ENCODE measurements at regions not wholly inside any gene's neighbourhood (a gene's known extent, or its start where the extent isn't known, plus 50 kb on each side); places are given as distances from the start of the nearest gene placed in this dataset.
"Not testable (repeated sequence)": the region's sequence is repeated elsewhere in the genome, so short reads cannot be mapped to it uniquely, and the experiment has no call there.

DNA sequence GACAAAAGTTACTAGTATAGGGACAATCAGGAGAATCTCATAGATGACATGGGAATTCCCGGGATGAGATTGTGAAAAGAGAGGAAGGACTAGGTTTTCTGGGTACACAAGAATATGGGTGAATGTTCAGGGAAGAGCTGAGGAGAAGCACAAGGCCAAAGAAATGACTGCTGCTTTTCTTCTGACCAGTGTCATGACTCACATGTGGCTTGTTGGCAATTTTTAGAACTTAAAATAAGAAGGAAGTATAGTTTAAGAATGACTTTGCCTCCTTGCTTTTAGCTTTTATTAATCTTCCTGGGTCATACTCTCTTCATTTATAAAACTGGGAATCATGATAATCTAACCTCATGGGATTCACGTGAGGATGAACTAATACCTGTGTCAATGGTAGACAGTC, 652.4 kb upstream of the MEF2C start:
- Mint-ChIP-seq H3K4me1 (no peaks in the 10 kb centered on the region), H3K27me3 (no peaks in the 10 kb centered on the region), H3K4me3 (no peak overlapping the region), H3K36me3 (no peaks in the 10 kb centered on the region), H3K9me3 (peaks cover 0 to 3% (median 0%) of the 10 kb centered on the region in 8 donors), H3K27ac (no peak overlapping the region)
- Histone ChIP-seq H3K36me3 (ENCODE audit: insufficient read depth, low read length) (no peaks in the 10 kb centered on the region), H3K9me3 (ENCODE audit: control insufficient read depth in 1 of 2, low read length in 2 of 2) (no peaks in the 10 kb centered on the region), H3K4me1 (ENCODE audit: insufficient read depth, low read length) (no peaks in the 10 kb centered on the region), H3K4me3 (ENCODE audit: low read length in 2 of 2) (no peak overlapping the region), H3K27me3 (ENCODE audit: insufficient read depth, low read length) (no peaks in the 10 kb centered on the region), H3K27ac (ENCODE audit: low read depth, low read length) (no peak overlapping the region)
- ChIA-PET POLR2A (ENCODE audit: partially characterized antibody) (no interaction called here), CTCF (ENCODE audit: partially characterized antibody) (no interaction called here)
- DNase-seq = no peak
- intact Hi-C loops (cut with micrococcal nuclease) = no loop called here

DNA sequence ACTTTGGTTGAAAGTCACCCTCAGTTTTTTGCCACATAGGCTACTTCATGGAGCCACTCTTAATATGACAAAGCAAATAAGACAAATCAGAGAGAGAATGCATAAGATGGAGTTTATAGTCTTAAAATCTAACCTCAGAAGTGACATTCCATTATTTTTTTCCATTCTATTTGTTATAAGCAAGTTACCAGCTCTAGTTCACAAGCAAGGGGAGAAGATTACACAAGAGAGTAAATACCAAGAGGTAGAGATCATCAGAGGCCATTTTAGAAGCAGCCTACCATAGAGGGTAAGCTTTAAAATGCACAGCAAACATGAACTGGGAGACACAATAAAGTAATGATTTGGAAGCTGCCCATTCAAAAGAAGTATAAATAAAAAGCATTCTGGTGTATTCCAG, 651.3 kb upstream of the MEF2C start:
- no peak for DNase-seq

GRCh38 chr5:89524785-89525184, 641.8 kb upstream of the MEF2C start:
- no peak overlapping the region for H3K27ac ChIP-seq (ENCODE audit: low read depth, low read length)
- no peaks in the 10 kb centered on the region for H3K36me3 ChIP-seq (ENCODE audit: insufficient read depth, low read length)
- CTCF ChIA-PET (ENCODE audit: partially characterized antibody) = no interaction called here
- peaks cover 0 to 17% (median 9%) of the 10 kb centered on the region in 8 donors for H3K9me3 Mint-ChIP-seq
- no peak overlapping the region for H3K4me3 ChIP-seq (ENCODE audit: low read length in 2 of 2)
- H3K9me3 ChIP-seq (ENCODE audit: control insufficient read depth in 1 of 2, low read length in 2 of 2) = no peaks in the 10 kb centered on the region
- no peaks in the 10 kb centered on the region for H3K36me3 Mint-ChIP-seq
- no peaks in the 10 kb centered on the region for H3K4me1 Mint-ChIP-seq
- H3K27ac Mint-ChIP-seq = no peak overlapping the region
- intact Hi-C loops (cut with micrococcal nuclease) = no loop called here
- no peak overlapping the region for H3K4me3 Mint-ChIP-seq
- H3K27me3 Mint-ChIP-seq = no peaks in the 10 kb centered on the region
- H3K4me1 ChIP-seq (ENCODE audit: insufficient read depth, low read length) = no peaks in the 10 kb centered on the region
- POLR2A ChIA-PET (ENCODE audit: partially characterized antibody) = no interaction called here
- no peak for DNase-seq
- H3K27me3 ChIP-seq (ENCODE audit: insufficient read depth, low read length) = no peaks in the 10 kb centered on the region

More for the DNA sequence above, 651.3 kb upstream of the MEF2C start:
- POLR2A ChIA-PET (ENCODE audit: partially characterized antibody) = no interaction called here
- no peak overlapping the region for H3K4me3 Mint-ChIP-seq
- H3K9me3 Mint-ChIP-seq = peaks cover 0 to 3% (median 0%) of the 10 kb centered on the region in 8 donors
- no peaks in the 10 kb centered on the region for H3K36me3 Mint-ChIP-seq
- CTCF ChIA-PET (ENCODE audit: partially characterized antibody) = no interaction called here
- H3K27ac Mint-ChIP-seq = no peak overlapping the region
- no peaks in the 10 kb centered on the region for H3K4me1 ChIP-seq (ENCODE audit: insufficient read depth, low read length)
- no peaks in the 10 kb centered on the region for H3K27me3 ChIP-seq (ENCODE audit: insufficient read depth, low read length)
- no peaks in the 10 kb centered on the region for H3K27me3 Mint-ChIP-seq
- no peak overlapping the region for H3K4me3 ChIP-seq (ENCODE audit: low read length in 2 of 2)
- no peak overlapping the region for H3K27ac ChIP-seq (ENCODE audit: low read depth, low read length)
- intact Hi-C loops (cut with micrococcal nuclease) = no loop called here
- no peaks in the 10 kb centered on the region for H3K36me3 ChIP-seq (ENCODE audit: insufficient read depth, low read length)
- H3K4me1 Mint-ChIP-seq = no peaks in the 10 kb centered on the region
- no peaks in the 10 kb centered on the region for H3K9me3 ChIP-seq (ENCODE audit: control insufficient read depth in 1 of 2, low read length in 2 of 2)

DNA sequence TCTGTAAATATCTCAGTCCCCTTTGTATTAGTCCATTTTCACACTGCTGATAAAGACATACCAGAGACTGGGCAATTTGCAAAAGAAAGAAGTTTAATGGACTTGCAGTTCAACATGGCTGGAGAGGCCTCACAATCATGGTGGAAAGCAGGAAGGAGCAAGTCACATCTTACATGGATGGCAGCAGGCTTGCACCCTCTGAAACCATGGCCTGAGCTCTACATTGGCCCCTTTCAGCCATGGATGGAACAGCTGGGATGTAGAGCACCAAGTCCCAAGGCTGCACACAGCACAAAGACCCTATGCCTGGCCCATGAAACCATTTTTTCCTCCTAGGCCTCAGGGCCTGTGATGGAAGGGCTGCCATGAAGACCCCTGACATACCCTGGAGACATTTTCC, 640.9 kb upstream of the MEF2C start:
- H3K4me3 ChIP-seq (ENCODE audit: low read length in 2 of 2); H3K27me3 Mint-ChIP-seq; POLR2A ChIA-PET (ENCODE audit: partially characterized antibody); H3K36me3 ChIP-seq (ENCODE audit: insufficient read depth, low read length); H3K9me3 ChIP-seq (ENCODE audit: control insufficient read depth in 1 of 2, low read length in 2 of 2); H3K27ac ChIP-seq (ENCODE audit: low read depth, low read length); CTCF ChIA-PET (ENCODE audit: partially characterized antibody); H3K27ac Mint-ChIP-seq; H3K4me3 Mint-ChIP-seq; intact Hi-C loops (cut with micrococcal nuclease); H3K36me3 Mint-ChIP-seq; DNase-seq; H3K27me3 ChIP-seq (ENCODE audit: insufficient read depth, low read length); H3K4me1 Mint-ChIP-seq; H3K4me1 ChIP-seq (ENCODE audit: insufficient read depth, low read length): not testable (repeated sequence)
- peaks cover 0 to 17% (median 9%) of the 10 kb centered on the region in 8 donors for H3K9me3 Mint-ChIP-seq

GRCh38 chr5:89520771-89521170, 637.8 kb upstream of the MEF2C start:
- ChIA-PET CTCF (ENCODE audit: partially characterized antibody) (no interaction called here), POLR2A (ENCODE audit: partially characterized antibody) (no interaction called here)
- Histone ChIP-seq H3K4me1 (ENCODE audit: insufficient read depth, low read length) (no peaks in the 10 kb centered on the region), H3K9me3 (ENCODE audit: control insufficient read depth in 1 of 2, low read length in 2 of 2) (no peaks in the 10 kb centered on the region), H3K27me3 (ENCODE audit: insufficient read depth, low read length) (no peaks in the 10 kb centered on the region), H3K4me3 (ENCODE audit: low read length in 2 of 2) (no peak overlapping the region), H3K27ac (ENCODE audit: low read depth, low read length) (no peak overlapping the region), H3K36me3 (ENCODE audit: insufficient read depth, low read length) (no peaks in the 10 kb centered on the region)
- Mint-ChIP-seq H3K9me3 (peaks cover 0 to 16% (median 8%) of the 10 kb centered on the region in 8 donors), H3K27ac (no peak overlapping the region), H3K4me3 (no peak overlapping the region), H3K36me3 (no peaks in the 10 kb centered on the region), H3K4me1 (no peaks in the 10 kb centered on the region), H3K27me3 (no peaks in the 10 kb centered on the region)
- DNase-seq = no peak
- intact Hi-C loops (cut with micrococcal nuclease) = no loop called here

GRCh38 chr5:89513299-89514044, 630.5 kb upstream of the MEF2C start:
- Mint-ChIP-seq H3K27me3 (no peaks in the 10 kb centered on the region), H3K27ac (no peak overlapping the region), H3K9me3 (no peaks in the 10 kb centered on the region), H3K4me1 (no peaks in the 10 kb centered on the region), H3K36me3 (no peaks in the 10 kb centered on the region), H3K4me3 (no peak overlapping the region)
- ChIA-PET CTCF (ENCODE audit: partially characterized antibody) (no interaction called here), POLR2A (ENCODE audit: partially characterized antibody) (no interaction called here)
- no peaks in the 10 kb centered on the region for H3K27me3 ChIP-seq (ENCODE audit: insufficient read depth, low read length)
- no peaks in the 10 kb centered on the region for H3K9me3 ChIP-seq (ENCODE audit: control insufficient read depth in 1 of 2, low read length in 2 of 2)
- intact Hi-C loops (cut with micrococcal nuclease) = no loop called here
- H3K4me1 ChIP-seq (ENCODE audit: insufficient read depth, low read length) = no peaks in the 10 kb centered on the region
- no peak overlapping the region for H3K27ac ChIP-seq (ENCODE audit: low read depth, low read length)
- H3K4me3 ChIP-seq (ENCODE audit: low read length in 2 of 2) = no peak overlapping the region
- no peak for DNase-seq
- H3K36me3 ChIP-seq (ENCODE audit: insufficient read depth, low read length) = no peaks in the 10 kb centered on the region

GRCh38 chr5:89504051-89504450, 621.1 kb upstream of the MEF2C start:
- Histone ChIP-seq H3K27ac (ENCODE audit: low read depth, low read length) (no peak overlapping the region), H3K4me3 (ENCODE audit: low read length in 2 of 2) (no peak overlapping the region), H3K9me3 (ENCODE audit: control insufficient read depth in 1 of 2, low read length in 2 of 2) (no peaks in the 10 kb centered on the region), H3K27me3 (ENCODE audit: insufficient read depth, low read length) (no peaks in the 10 kb centered on the region), H3K36me3 (ENCODE audit: insufficient read depth, low read length) (no peaks in the 10 kb centered on the region), H3K4me1 (ENCODE audit: insufficient read depth, low read length) (no peaks in the 10 kb centered on the region)
- H3K36me3 Mint-ChIP-seq = no peaks in the 10 kb centered on the region
- H3K9me3 Mint-ChIP-seq = peaks cover 0 to 6% (median 0%) of the 10 kb centered on the region in 8 donors
- ChIA-PET CTCF (ENCODE audit: partially characterized antibody) (no interaction called here), POLR2A (ENCODE audit: partially characterized antibody) (no interaction called here)
- no peak overlapping the region for H3K27ac Mint-ChIP-seq
- no peak for DNase-seq
- H3K27me3 Mint-ChIP-seq = no peaks in the 10 kb centered on the region
- intact Hi-C loops (cut with micrococcal nuclease) = no loop called here
- H3K4me3 Mint-ChIP-seq = no peak overlapping the region
- H3K4me1 Mint-ChIP-seq = no peaks in the 10 kb centered on the region

DNA sequence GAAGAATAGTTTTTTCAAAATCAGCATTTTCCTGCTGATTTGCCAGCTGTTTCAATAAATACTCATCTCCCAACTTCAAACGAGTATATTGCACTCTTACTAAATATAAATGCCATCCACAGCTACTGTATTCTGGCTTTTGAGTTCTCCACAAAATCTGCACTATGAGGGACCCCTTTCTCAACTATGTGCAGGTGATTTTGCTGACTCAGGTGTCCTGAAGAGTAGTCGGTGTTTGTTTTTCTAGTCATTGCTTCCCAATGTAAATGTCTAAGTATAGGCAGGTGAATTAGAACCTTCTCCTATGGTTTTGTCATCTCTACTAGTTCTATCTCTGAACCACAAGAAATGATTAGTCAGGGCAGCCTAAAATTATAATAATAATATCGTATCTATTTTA, 616.8 kb upstream of the MEF2C start:
- no peak for DNase-seq
- no peaks in the 10 kb centered on the region for H3K27me3 Mint-ChIP-seq
- intact Hi-C loops (cut with micrococcal nuclease) = no loop called here
- H3K27me3 ChIP-seq (ENCODE audit: insufficient read depth, low read length) = no peaks in the 10 kb centered on the region
- ChIA-PET POLR2A (ENCODE audit: partially characterized antibody) (no interaction called here), CTCF (ENCODE audit: partially characterized antibody) (no interaction called here)
- peaks cover 0 to 7% (median 0%) of the 10 kb centered on the region in 8 donors for H3K9me3 Mint-ChIP-seq
- H3K36me3 ChIP-seq (ENCODE audit: insufficient read depth, low read length) = no peaks in the 10 kb centered on the region
- no peak overlapping the region for H3K27ac Mint-ChIP-seq
- no peaks in the 10 kb centered on the region for H3K4me1 Mint-ChIP-seq
- no peak overlapping the region for H3K4me3 ChIP-seq (ENCODE audit: low read length in 2 of 2)
- H3K4me1 ChIP-seq (ENCODE audit: insufficient read depth, low read length) = no peaks in the 10 kb centered on the region
- no peak overlapping the region for H3K27ac ChIP-seq (ENCODE audit: low read depth, low read length)
- H3K36me3 Mint-ChIP-seq = no peaks in the 10 kb centered on the region
- H3K4me3 Mint-ChIP-seq = no peak overlapping the region
- H3K9me3 ChIP-seq (ENCODE audit: control insufficient read depth in 1 of 2, low read length in 2 of 2) = no peaks in the 10 kb centered on the region
